ENCODE measurements at regions not wholly inside any gene's neighbourhood (a gene's known extent, or its start where the extent isn't known, plus 50 kb on each side); places are given as distances from the start of the nearest gene placed in this dataset.

DNA sequence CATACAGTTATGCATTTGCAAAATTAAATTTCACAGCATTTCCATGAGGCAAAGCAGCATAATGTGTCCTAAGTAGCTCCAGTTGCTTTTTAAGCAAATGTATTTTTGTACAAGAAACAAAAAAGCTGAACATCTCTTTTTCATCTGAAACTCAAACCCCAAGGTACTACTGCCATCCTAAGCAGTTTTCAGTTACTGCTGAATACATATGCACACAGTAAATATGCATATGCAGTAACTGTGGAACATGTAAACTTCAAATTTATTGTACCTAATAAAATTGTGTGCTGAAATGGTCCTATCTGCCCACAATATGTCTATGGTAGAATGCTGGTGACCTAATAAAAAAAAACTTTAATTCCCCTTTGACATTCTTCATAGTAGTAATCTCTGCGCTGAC is 458.6 kb upstream of the INTU start:
- H3K36me3 ChIP-seq (ENCODE audit: control insufficient read depth in 4 of 4, insufficient read depth in 4 of 4, low read length in 4 of 4): no peaks in the 10 kb centered on the region
- TF ChIP-seq, protein P1, sequence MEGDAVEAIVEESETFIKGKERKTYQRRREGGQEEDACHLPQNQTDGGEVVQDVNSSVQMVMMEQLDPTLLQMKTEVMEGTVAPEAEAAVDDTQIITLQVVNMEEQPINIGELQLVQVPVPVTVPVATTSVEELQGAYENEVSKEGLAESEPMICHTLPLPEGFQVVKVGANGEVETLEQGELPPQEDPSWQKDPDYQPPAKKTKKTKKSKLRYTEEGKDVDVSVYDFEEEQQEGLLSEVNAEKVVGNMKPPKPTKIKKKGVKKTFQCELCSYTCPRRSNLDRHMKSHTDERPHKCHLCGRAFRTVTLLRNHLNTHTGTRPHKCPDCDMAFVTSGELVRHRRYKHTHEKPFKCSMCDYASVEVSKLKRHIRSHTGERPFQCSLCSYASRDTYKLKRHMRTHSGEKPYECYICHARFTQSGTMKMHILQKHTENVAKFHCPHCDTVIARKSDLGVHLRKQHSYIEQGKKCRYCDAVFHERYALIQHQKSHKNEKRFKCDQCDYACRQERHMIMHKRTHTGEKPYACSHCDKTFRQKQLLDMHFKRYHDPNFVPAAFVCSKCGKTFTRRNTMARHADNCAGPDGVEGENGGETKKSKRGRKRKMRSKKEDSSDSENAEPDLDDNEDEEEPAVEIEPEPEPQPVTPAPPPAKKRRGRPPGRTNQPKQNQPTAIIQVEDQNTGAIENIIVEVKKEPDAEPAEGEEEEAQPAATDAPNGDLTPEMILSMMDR (IDR thresholded peaks at IDR 0.05; ENCODE audit: control extremely low read depth, extremely low read depth): no peak
- 90 to 93% methylated on average over 1 of the region's 1 CpG for WGBS, 2 donors
- H3K27me3 ChIP-seq (ENCODE audit: control insufficient read depth in 3 of 3, insufficient read depth in 3 of 3, low read length in 2 of 3): no peaks in the 10 kb centered on the region
- no peak for DNase-seq
- H3K9me3 ChIP-seq (ENCODE audit: control insufficient read depth in 4 of 4, insufficient read depth in 3 of 4, low read length in 3 of 4): no peaks in the 10 kb centered on the region
- no peak overlapping the region for H3K27ac ChIP-seq (ENCODE audit: low read depth in 1 of 2, low read length in 1 of 2)
- H3K4me3 ChIP-seq: no peak overlapping the region
- ATAC-seq (ENCODE audit: insufficient read depth, low FRiP score): no peak
- H3K4me1 ChIP-seq (ENCODE audit: control insufficient read depth in 5 of 5, insufficient read depth in 5 of 5, low read length in 5 of 5): no peaks in the 10 kb centered on the region
- no peak overlapping the region for H3K9ac ChIP-seq (ENCODE audit: insufficient read depth in 1 of 2, low read length in 2 of 2)

DNA sequence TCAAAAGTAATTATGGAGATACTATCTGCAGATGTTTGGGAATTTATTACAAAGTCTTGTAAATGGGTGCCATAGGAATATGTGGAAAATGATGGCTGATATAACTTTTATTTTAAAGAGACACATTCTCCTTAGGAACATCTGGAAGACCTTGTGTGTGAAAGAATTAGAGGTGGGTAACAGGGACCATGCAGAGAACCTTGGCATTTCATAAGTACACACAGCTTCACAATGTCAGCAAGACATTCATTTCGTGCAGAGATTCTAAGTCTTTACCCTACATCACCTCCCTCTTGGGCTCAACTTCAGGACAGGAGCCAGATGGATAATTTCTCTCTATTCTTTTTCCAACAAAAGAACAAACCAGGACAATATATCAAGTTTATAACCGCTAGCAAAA is 458.1 kb upstream of the INTU start:
- DNase-seq: no peak
- no peaks in the 10 kb centered on the region for H3K27me3 ChIP-seq (ENCODE audit: control insufficient read depth in 3 of 3, insufficient read depth in 3 of 3, low read length in 2 of 3)
- no peaks in the 10 kb centered on the region for H3K9me3 ChIP-seq (ENCODE audit: control insufficient read depth in 4 of 4, insufficient read depth in 3 of 4, low read length in 3 of 4)
- ATAC-seq (ENCODE audit: insufficient read depth, low FRiP score): no peak
- no peak overlapping the region for H3K27ac ChIP-seq (ENCODE audit: low read depth in 1 of 2, low read length in 1 of 2)
- no peaks in the 10 kb centered on the region for H3K36me3 ChIP-seq (ENCODE audit: control insufficient read depth in 4 of 4, insufficient read depth in 4 of 4, low read length in 4 of 4)
- no peak overlapping the region for H3K4me3 ChIP-seq
- TF ChIP-seq, protein P1 (IDR thresholded peaks at IDR 0.05; ENCODE audit: control extremely low read depth, extremely low read depth): no peak
- H3K9ac ChIP-seq (ENCODE audit: insufficient read depth in 1 of 2, low read length in 2 of 2): no peak overlapping the region
- no peaks in the 10 kb centered on the region for H3K4me1 ChIP-seq (ENCODE audit: control insufficient read depth in 5 of 5, insufficient read depth in 5 of 5, low read length in 5 of 5)
- 76 to 77% methylated on average over 2 of the region's 2 CpGs for WGBS, 2 donors

DNA sequence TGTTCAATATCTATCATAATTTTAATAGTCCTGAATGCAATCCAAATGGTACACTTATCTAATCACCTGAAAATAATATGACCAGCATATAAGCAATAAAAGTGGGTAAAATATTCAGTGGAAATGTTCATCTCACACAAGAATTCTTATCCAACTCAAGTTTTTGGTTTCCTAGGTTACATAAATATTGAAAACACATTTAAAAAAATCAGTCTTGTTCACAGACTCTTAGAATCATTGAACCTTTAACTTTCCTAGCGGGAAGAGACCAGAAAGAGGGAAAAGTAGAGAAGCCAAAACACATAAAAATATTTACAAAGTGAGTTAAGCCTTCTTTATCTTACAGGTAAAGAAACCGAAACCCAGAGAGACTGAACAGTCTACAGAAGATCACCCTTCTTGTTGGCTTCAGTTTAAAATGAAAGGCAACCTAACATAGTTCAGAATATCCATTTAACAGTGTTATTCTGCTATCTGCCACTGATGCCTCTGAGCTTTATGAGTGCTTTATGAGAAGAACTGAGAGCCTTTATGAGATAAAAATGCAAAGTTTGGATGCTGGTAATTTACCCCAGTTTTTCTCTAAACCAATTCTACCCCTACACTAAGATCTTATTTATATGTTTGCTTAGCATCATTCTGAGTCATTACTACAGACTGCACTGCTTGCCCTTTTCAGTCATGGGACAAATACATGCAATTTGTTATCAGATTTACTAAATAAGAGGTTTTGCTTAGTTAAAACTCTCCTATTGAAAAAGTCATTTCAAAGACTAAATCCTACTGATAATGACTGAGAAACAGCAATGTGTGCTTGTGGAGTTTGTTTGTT is 453.3 kb upstream of the INTU start:
- no peak overlapping the region for H3K27ac ChIP-seq (ENCODE audit: low read depth in 1 of 2, low read length in 1 of 2)
- WGBS, 2 donors: 65 to 67% methylated on average over 2 of the region's 2 CpGs
- H3K4me1 ChIP-seq (ENCODE audit: control insufficient read depth in 5 of 5, insufficient read depth in 5 of 5, low read length in 5 of 5): no peaks in the 10 kb centered on the region
- H3K9ac ChIP-seq (ENCODE audit: insufficient read depth in 1 of 2, low read length in 2 of 2): no peak overlapping the region
- no peaks in the 10 kb centered on the region for H3K27me3 ChIP-seq (ENCODE audit: control insufficient read depth in 3 of 3, insufficient read depth in 3 of 3, low read length in 2 of 3)
- peak in 1 of 3 donors; percentile 11 for DNase-seq
- no peak for ATAC-seq (ENCODE audit: insufficient read depth, low FRiP score)
- no peaks in the 10 kb centered on the region for H3K36me3 ChIP-seq (ENCODE audit: control insufficient read depth in 4 of 4, insufficient read depth in 4 of 4, low read length in 4 of 4)
- no peak overlapping the region for H3K4me3 ChIP-seq
- TF ChIP-seq, protein P1 (IDR thresholded peaks at IDR 0.05; ENCODE audit: control extremely low read depth, extremely low read depth): no peak
- peaks cover 0 to 2% (median 0%) of the 10 kb centered on the region in 4 donors for H3K9me3 ChIP-seq (ENCODE audit: control insufficient read depth in 4 of 4, insufficient read depth in 3 of 4, low read length in 3 of 4)

Data from lung (tissue), 11 donors.